Activated CD8-positive, alpha-beta memory T cell treated with anti-CD3 and anti-CD28 coated beads for 1 hour (primary cell): ENCODE measurements at regions not wholly inside any gene's neighbourhood (a gene's known extent, or its start where the extent isn't known, plus 50 kb on each side); places are given as distances from the start of the nearest gene placed in this dataset.

ENCODE experiments used
- DNase-seq, 2 donors: peaks; one replicate each; pipeline ENCODE4 v3.0.0-alpha.2; 2020; ENCODE audit warnings: low read depth in 1 of 2; ENCODE audit errors: extremely low read depth in 1 of 2

DNA sequence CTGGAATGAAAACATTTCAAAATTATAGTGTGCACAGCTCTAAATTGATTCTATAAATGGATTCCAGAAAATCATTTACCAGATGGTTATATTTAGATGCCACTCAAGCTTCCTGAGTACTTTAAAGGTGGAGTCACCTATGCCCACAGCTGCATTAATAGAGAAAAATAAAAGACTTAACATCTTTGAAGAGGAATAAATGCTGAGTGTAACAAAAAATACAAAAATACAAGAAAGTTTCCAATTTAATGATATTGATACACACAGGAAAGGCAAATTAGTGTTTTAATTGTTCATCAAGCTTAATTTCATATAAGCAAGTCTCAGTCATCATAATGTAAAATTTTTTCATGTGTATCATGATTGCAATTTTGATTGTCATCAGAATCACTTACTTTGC lies 89.5 kb upstream of the MANEA start:
- DNase-seq, result no peak

DNA sequence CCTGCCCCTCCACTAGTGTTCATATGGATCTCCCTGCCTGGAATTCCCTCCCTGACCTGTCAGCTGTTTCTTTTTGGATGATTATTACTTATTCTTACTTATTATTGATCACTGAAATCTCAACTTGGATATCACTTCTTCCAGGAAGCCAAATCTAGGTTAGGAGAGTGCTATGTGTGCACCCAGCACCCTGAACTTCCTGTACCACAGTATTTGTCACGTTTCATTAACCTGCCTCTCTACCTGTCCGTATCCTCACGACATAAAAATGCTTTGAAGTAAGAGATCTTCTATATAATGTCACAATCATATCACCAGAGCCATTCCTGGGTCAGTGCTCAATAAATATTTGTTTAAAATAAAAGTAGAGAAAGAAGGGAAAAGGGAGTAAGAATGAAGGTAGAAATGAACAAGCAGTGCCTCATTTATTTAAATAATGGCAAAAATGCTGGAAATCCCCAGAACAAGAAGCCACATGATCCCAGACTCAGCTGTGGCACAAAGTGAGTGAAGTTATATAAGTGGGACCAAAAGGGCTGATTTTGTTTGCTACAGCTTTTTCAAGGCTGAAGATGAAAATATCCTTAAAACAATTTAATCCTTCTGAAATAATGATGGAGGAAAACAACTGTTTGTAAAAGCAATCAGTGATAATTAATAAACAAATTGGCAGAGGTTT lies 88.0 kb upstream of the MANEA start:
- DNase-seq, result no peak

DNA sequence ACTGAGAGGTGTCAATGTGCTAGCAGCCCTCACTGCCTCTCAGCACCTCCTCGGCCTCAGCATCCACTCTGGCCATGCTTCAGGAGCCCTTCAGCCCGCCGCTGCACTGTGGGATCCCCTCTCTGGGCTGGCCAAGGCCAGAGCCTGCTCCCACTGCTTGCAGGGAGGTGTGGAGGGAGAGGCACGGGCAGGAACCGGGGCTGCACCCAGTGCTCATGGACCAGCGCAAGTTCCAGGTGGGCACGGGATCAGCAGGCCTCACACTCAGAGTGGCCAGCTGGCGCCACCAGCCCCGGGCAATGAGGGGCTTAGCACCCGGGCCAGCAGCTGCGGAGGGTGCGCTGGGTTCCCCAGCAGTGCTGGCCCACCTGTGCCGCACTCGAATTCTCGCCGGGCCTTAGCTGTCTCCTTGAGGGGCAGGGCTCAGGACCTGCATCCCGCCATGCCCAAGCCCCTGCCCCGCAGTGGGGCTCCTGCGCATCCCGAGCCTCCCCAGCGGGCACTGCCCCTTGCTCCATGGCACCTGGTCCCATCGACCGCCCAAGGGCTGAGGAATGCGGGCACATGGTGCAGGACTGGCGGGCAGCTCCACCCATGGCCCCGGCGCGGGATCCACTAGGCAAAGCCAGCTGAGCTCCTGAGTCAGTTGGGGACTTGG lies 80.4 kb upstream of the MANEA start:
- no peak for DNase-seq

DNA sequence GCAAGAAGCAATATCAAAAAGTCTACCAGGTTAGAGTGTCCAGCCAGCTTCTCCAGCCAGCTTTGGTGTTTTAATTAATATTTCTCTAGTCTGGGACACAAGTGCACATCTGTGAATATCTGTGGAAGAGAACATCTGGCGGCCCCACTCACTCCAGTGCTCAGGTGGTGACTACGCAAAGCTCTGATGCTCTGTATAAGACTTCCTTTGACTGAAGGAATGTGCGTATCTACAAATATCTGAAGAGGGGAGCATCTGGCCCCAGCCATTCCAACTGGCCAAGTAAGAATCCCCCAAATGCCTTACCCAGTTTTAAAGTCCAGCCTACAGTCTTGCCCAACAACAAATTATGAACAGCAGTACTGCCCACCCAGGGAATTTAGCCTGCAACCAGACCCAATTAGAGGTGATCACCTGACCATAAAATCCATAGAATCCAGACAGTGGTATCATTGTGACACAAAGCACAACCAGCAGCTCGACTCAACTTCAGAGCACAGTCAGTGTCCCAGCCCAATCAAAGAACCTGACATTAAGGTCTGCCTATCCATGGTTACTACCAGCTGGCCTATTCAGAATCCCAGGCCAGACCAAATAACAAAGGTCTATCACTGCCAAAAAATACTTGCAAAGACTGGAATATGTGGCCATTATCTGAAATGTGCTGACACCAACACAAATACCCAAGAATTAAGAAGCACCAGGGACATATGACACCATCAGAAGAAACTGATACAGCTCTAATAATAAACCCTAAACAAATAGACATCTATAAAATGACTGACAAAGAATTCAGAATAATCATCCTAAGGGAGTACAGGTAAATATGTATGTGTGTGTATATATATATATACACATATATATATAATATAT lies 76.1 kb upstream of the MANEA start:
- no peak for DNase-seq

DNA sequence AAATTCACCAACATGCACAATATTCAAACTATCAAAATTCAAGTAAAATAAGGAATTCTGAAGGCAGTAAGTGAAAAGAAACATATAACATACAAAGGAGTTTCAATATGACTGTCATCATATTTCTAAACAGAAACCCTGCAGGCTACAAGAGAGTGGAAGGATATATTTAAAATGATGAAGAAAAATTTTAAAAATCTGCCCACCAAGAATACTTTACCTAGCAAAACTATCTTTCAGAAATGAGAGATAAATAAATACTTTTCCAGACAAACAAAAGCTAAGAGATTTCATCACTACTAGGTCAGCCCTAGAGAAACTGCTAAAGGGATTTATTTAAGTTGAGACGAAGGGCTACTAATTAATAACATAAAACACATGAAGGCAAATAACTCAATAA lies 73.8 kb upstream of the MANEA start:
- DNase-seq, result no peak

DNA sequence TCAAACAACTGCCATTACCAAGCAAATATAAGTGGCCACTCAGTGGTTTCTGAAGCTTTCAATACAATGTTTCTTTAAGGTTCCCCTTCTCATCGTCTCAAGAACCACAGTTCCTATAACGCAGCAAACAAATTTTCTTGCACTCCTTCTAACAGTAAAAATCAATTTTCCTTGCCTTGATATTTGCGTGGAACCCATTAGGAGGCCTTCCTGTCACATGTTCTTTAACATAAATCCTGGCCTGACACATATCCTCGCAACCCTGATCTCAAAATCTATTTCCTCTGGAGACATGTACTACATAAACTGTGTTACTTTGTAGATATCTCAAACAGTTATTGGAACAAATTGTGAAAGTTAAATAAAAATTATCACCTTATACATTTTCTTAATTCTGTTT lies 65.9 kb upstream of the MANEA start:
- no peak for DNase-seq

DNA sequence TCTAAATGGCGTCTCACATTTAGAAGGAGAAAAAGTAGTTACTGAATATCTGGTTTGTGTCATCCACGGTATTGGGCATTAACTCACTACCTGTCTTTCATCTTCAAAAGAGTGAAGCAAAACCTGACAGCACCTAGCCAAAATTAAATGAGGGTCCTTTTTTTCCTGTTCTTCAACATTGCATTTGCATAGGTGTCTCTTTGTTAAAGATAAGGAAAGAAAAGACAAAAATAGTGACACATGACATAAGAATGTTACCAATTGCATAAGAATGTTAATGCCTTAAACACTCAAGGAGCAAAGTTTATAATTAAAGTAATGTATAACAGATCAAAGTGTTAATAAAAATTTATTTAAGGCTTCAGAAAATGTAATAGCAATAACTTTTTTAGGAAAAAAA lies 61.4 kb upstream of the MANEA start:
- DNase-seq, result no peak

DNA sequence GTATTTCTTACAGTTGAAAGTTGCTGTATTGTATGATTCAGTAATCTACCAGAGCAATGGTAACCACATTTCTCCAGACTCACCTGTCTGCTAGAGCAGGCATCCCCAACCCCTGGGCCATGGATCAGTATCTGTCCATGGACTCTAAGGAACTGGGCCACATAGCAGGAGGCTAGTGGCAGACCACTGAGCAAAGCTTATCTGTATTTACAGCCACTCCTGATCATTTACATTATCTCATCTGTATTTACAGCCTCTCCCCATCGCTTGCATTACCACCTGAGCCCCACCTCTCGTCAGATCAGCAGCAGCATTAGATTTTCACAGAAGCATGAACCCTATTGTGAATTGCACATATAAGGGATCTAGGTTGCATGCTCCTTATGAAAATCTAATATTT lies 60.3 kb upstream of the MANEA start:
- DNase-seq, result no peak

DNA sequence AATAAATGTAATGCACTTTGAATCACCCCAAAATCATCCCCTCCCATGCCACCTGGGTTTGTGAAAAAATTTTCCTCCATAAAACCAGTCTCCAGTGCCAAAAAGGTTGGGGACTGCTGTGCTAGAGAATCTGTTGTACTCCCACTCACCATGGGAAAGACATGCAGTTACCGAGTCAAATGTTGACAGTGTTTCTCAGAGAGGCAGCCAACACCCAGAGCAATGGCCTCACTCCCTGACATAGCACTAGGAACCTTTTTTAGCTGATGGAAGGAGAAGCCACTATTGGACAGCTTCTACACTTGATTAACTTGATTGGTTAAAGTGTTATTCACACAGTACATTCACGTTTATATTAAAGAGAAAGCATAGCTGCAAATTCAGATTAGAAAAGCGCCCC lies 59.8 kb upstream of the MANEA start:
- DNase-seq, result no peak

DNA sequence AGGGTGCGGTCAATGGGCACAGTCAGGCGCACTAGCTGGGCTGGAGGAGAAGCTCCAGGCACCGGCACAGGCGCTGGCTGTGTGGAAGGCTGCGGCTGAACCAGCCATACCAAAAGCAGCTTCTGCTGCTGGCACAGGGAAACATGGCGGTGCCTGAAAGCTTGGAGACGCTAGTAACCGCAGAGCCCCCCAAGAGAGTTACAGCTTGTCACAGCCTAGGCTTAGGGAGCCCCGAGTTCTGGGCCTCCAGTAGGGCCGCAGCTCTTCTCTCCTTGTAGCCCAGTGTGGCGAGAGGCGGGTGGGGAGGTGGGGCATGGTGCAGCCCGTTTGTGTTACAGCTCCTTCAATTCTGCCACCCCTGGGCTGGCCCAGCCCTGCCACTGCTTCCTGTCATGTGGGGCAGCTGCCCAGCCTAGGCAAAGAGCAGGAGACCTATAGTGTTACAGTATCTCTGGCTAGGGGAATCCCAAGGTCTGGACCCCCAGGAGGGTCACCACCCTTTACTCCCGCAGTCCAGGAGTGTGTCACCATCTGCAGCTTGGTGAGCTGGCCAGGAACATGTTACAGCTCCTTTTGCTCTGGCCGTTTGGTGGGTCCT lies 58.6 kb upstream of the MANEA start:
- DNase-seq, result no peak

DNA sequence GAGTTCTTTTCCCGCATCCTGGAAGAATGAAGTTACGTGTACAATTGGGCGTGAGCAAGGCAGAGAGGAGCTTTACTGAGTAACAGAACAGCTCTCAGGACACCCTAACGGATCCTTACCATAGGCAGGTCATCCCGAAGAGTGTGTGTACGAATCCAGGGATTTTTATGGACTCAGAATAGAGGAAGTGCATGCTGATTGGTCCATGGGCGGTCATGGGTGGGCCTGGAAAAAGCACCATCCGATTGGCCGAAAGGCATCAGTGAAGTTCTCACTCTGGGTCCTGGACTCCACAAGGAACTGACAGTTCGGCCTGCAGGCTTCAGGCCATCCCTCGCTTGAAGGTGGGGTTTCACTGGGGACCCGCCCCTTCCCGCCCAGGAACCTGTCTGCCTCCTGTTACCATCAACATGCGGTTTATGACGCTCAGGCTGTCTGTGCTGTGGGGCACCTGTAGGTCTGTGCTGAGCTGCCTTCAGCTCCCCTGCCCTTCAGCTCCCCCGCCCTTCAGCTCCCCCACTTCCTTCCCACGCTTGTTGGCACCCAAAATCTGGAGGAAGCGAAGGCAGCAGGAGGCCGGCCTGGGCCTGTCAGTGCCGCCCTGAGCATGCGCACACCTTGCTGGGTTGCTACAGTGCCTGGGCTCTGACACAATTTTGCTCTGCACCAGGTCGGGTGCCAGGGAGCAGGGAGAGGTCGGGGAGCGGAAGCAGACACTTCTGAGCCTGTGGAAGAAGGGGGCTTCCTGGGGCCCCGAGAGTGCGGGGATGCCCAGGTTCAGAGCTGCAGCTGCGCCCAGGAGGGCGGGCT lies 57.9 kb upstream of the MANEA start:
- DNase-seq, result no peak

DNA sequence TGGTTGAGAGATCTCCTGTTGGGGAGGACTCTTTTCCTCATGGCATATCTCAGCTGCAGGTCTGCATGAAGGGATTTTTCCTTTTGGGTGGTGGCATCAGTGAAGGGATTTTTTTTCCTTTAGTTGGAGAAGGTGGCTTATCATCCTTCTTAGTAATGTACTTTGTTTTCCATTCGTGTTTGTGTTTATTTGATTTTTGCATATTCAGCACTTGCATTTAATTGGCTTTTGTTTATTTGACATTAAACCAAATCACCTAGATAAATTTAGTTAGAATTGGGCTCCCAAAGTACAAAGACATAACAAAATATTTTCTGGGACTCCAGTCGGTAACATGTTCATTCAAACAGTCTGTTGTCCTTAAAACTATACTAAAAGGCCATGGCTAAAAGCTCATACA lies 56.2 kb upstream of the MANEA start:
- no peak for DNase-seq
